ENCODE measurements at regions not wholly inside any gene's neighbourhood (a gene's known extent, or its start where the extent isn't known, plus 50 kb on each side); places are given as distances from the start of the nearest gene placed in this dataset.

- H3K4me3 ChIP-seq: no peak overlapping the region
- DNase-seq (ENCODE audit: extremely low read depth in 1 of 4, low spot score in 3 of 4): no peak
- ChIA-PET CTCF (ENCODE audit: low intra/inter-chr PET ratio) (no interaction called here), POLR2A (no interaction called here)
- H3K4me2 ChIP-seq (ENCODE audit: insufficient read depth, low read length): no peak overlapping the region
- in situ Hi-C loops (cut with MboI): no loop called here
- no peak for ATAC-seq
- no peak overlapping the region for H3K27ac ChIP-seq (ENCODE audit: extremely low read depth, low read depth, low read length)
- no peak overlapping the region for H3K9ac ChIP-seq (ENCODE audit: insufficient read depth in 1 of 2, low read depth in 2 of 2, low read length in 2 of 2)
- no TSS peak for BruUV-seq (replicated peaks)
- 2% methylated on average over 4 of the region's 5 CpGs for WGBS (ENCODE audit: insufficient coverage, low coverage, missing lambda C conversion rate)
- no peaks in the 10 kb centered on the region for H4K20me1 ChIP-seq (replicated peaks; ENCODE audit: control insufficient read depth, insufficient read depth, low read length)
- no peak for FAIRE-seq
- no peak overlapping the region for H2AFZ ChIP-seq (ENCODE audit: low read depth, low read length)
- H3K9me3 ChIP-seq (replicated peaks; ENCODE audit: control insufficient read depth, insufficient read depth, low read depth, low read length): no peaks in the 10 kb centered on the region
- no peaks in the 10 kb centered on the region for H3K27me3 ChIP-seq (ENCODE audit: control insufficient read depth in 2 of 2, insufficient read depth in 2 of 2, low read length in 2 of 2)
- H3K36me3 ChIP-seq (ENCODE audit: control insufficient read depth, insufficient read depth, low read length): no peaks in the 10 kb centered on the region
- no peaks in the 10 kb centered on the region for H3K9me1 ChIP-seq (ENCODE audit: control insufficient read depth, insufficient read depth, low read length)
- no peak for TF ChIP-seq ZNF121 (CRISPR knock-in tag; conservative IDR thresholded peaks at IDR 0.05)
- TF ChIP-seq CREBBP (IDR thresholded peaks at IDR 0.05; ENCODE audit: low read depth, low read length): no peak
- no peak for TF ChIP-seq ELK1 (CRISPR knock-in tag; IDR thresholded peaks at IDR 0.05)
- TF ChIP-seq NBN (IDR thresholded peaks at IDR 0.05; ENCODE audit: low read depth): no peak
- TF ChIP-seq ETS2 (tag; IDR thresholded peaks at IDR 0.05; ENCODE audit: borderline replicate concordance, poor library complexity, severe bottlenecking): no peak
- no peak for TF ChIP-seq TAF7 (tag; IDR thresholded peaks at IDR 0.05)
- TF ChIP-seq DEAF1 (CRISPR knock-in tag; IDR thresholded peaks at IDR 0.05): no peak
- no peak for TF ChIP-seq JUND (IDR thresholded peaks at IDR 0.05; ENCODE audit: borderline replicate concordance, low read depth, low read length)
- no peak for TF ChIP-seq JUND (tag; IDR thresholded peaks at IDR 0.05; ENCODE audit: borderline replicate concordance, low read depth, low read length)
- TF ChIP-seq GABPB1 (CRISPR knock-in tag; IDR thresholded peaks at IDR 0.05): no peak
- no peak for TF ChIP-seq ZNF589 (CRISPR knock-in tag; IDR thresholded peaks at IDR 0.05; ENCODE audit: low read depth)
- no peak for TF ChIP-seq FOXA3 (CRISPR knock-in tag; conservative IDR thresholded peaks at IDR 0.05 in 1 of 2, IDR thresholded peaks at IDR 0.05 in 1 of 2)
- no peak for TF ChIP-seq EZH2 (IDR thresholded peaks at IDR 0.05; ENCODE audit: borderline replicate concordance, low read depth, low read length)
- no peak for TF ChIP-seq SIRT6 (IDR thresholded peaks at IDR 0.05; ENCODE audit: low read depth, low read length)
- TF ChIP-seq ETV1 (tag; conservative IDR thresholded peaks at IDR 0.05; ENCODE audit: low read depth): no peak
- no peak for TF ChIP-seq KDM1A (IDR thresholded peaks at IDR 0.05)
- TF ChIP-seq JUN (IDR thresholded peaks at IDR 0.05; ENCODE audit: borderline replicate concordance, low read depth, low read length): no peak
- no peak for TF ChIP-seq JUN (CRISPR knock-in tag; IDR thresholded peaks at IDR 0.05; ENCODE audit: borderline replicate concordance)
- intact Hi-C loops (cut with micrococcal nuclease): no loop called here
- H3K79me2 ChIP-seq (ENCODE audit: control insufficient read depth, insufficient read depth, low read length): no peaks in the 10 kb centered on the region
- H3K4me1 ChIP-seq (replicated peaks in 1 of 2; ENCODE audit: control insufficient read depth in 2 of 2, insufficient read depth in 2 of 2, low read length in 2 of 2): no peaks in the 10 kb centered on the region
Measured at GRCh38 chr3:55297706-55298105, 189.4 kb downstream of the WNT5A start.
